MCF 10A (cell line): ENCODE measurements at regions not wholly inside any gene's neighbourhood (a gene's known extent, or its start where the extent isn't known, plus 50 kb on each side); places are given as distances from the start of the nearest gene placed in this dataset.

Source experiments
- BruUV-seq: library from RNA; stranded (reverse); fragments of 400-500 nt; replicated peaks from 2 replicates; lab custom pipeline; 2021; lab: Mats Ljungman, UMichigan
- CTCF ChIA-PET: fragments of 300-600 bp; sonication (Branson Sonifier 250); formaldehyde crosslinking; extraction: SDS; loops from one replicate; lab custom pipeline; 2021; ENCODE audit warnings: antibody characterized with exemption, inconsistent platforms; lab: Yijun Ruan, JAX
- POLR2A ChIA-PET: fragments of 300-600, 350-650 bp; sonication (Branson Sonifier 250); formaldehyde crosslinking; extraction: SDS; loops from one replicate; lab custom pipeline; 2020; ENCODE audit warnings: antibody characterized with exemption, inconsistent platforms; lab: Yijun Ruan, JAX
- DNase-seq: peaks from one replicate; pipeline ENCODE4 v3.0.0-alpha.2; 2018; ENCODE audit not compliant: unreplicated experiment
- H3K27ac Mint-ChIP-seq: one replicate; pipeline ENCODE4 v1.8.0; 2022; ENCODE audit warnings: mild to moderate bottlenecking, low read depth, mixed read lengths; ENCODE audit not compliant: unreplicated experiment
- H3K27me3 Mint-ChIP-seq: one replicate; pipeline ENCODE4 v1.8.0; 2022; ENCODE audit warnings: mixed read lengths; ENCODE audit not compliant: insufficient read depth, unreplicated experiment
- H3K36me3 Mint-ChIP-seq: one replicate; pipeline ENCODE4 v1.8.0; 2022; ENCODE audit warnings: mild to moderate bottlenecking, moderate library complexity, mixed read lengths; ENCODE audit not compliant: insufficient read depth, unreplicated experiment
- H3K4me1 Mint-ChIP-seq: one replicate; pipeline ENCODE4 v1.8.0; 2022; ENCODE audit warnings: mixed read lengths; ENCODE audit not compliant: insufficient read depth, unreplicated experiment
- H3K4me3 Mint-ChIP-seq: one replicate; pipeline ENCODE4 v1.8.0; 2022; ENCODE audit warnings: mild to moderate bottlenecking, moderate library complexity, mixed read lengths; ENCODE audit not compliant: unreplicated experiment
- H3K9me3 Mint-ChIP-seq: one replicate; pipeline ENCODE4 v1.8.0; 2022; ENCODE audit warnings: mixed read lengths; ENCODE audit not compliant: unreplicated experiment
- CTCF ChIP-seq: fragments of 200-600 bp; IDR thresholded peaks from one replicate; pipeline ENCODE4 v1.8.0; 2022; ENCODE audit warnings: antibody characterized with exemption, mild to moderate bottlenecking; ENCODE audit not compliant: unreplicated experiment
- intact Hi-C: fragments of 100-400 bp; cut with micrococcal nuclease; formaldehyde crosslinking; loops from 2 replicates; pipeline ENCODE4 v1.14.1; 2022

- ChIA-PET CTCF (no interaction called here), POLR2A (interaction anchor here (1.3 kb wide), 1 partner anchor 18 kb away, joined by 3 read pairs; no protein-coding TSS in a partner anchor)
- H3K4me3 Mint-ChIP-seq = no peak overlapping the region
- BruUV-seq = no TSS peak
- no peak for TF ChIP-seq CTCF
- no peaks in the 10 kb centered on the region for H3K36me3 Mint-ChIP-seq
- no peaks in the 10 kb centered on the region for H3K4me1 Mint-ChIP-seq
- no peak for DNase-seq
- H3K27ac Mint-ChIP-seq = no peak overlapping the region
- intact Hi-C loops = no loop called here
- peaks cover 23% of the 10 kb centered on the region for H3K27me3 Mint-ChIP-seq
- H3K9me3 Mint-ChIP-seq = no peaks in the 10 kb centered on the region
These were observed 288.6 kb downstream of the MYCN start for GRCh38 chr2:16228951-16229350.

- H3K27me3 Mint-ChIP-seq = peaks cover 23% of the 10 kb centered on the region
- BruUV-seq = no TSS peak
- no peak for TF ChIP-seq CTCF
- H3K27ac Mint-ChIP-seq = no peak overlapping the region
- H3K4me1 Mint-ChIP-seq = no peaks in the 10 kb centered on the region
- no peak overlapping the region for H3K4me3 Mint-ChIP-seq
- DNase-seq = no peak
- POLR2A ChIA-PET = no interaction called here
- no peaks in the 10 kb centered on the region for H3K9me3 Mint-ChIP-seq
- H3K36me3 Mint-ChIP-seq = no peaks in the 10 kb centered on the region
- intact Hi-C loops = no loop called here
- CTCF ChIA-PET = no interaction called here
These were observed 288.1 kb downstream of the MYCN start for GRCh38 chr2:16228471-16228870.

DNA sequence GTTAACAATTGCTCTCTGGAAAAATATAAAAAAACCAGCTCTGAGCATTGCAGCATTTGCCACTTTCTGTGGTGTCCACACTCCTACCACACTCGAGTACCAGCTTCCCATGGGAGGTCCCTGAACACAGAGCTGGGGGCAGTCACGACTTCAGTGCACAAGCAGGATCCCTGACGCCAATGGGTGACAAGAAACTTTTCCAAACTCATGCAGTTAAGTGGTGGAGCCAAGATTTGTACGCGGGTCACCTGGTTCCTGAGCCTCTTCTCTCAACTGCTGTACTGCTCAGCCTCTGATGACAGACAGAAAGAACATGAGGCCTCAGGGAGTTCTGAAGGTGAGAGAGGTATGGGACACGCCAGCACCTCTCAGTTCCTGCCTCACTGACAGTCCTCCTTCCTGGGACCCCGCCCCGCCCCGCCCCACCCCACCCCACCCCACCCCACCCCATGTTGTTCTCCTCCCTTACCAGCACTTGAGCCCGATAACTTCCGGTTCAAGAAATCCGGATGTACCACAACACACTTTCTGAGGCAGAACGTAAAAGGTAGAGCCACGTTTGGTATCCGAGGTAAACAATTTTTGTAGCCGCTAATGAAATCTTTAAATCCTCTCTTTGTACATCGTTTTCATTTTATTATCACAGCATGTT is 287.6 kb downstream of the MYCN start:
- POLR2A ChIA-PET = no interaction called here
- H3K4me1 Mint-ChIP-seq = no peaks in the 10 kb centered on the region
- H3K27ac Mint-ChIP-seq = no peak overlapping the region
- H3K9me3 Mint-ChIP-seq = no peaks in the 10 kb centered on the region
- no TSS peak for BruUV-seq
- H3K4me3 Mint-ChIP-seq = no peak overlapping the region
- peaks cover 23% of the 10 kb centered on the region for H3K27me3 Mint-ChIP-seq
- no peak for DNase-seq
- CTCF ChIA-PET = interaction anchor here (1.1 kb wide), 1 partner anchor 172 kb away, joined by 3 read pairs; no protein-coding TSS in a partner anchor
- intact Hi-C loops = no loop called here
- TF ChIP-seq CTCF = no peak
- H3K36me3 Mint-ChIP-seq = no peaks in the 10 kb centered on the region

- CTCF ChIA-PET = interaction anchor here (1.1 kb wide), 1 partner anchor 171 kb away, joined by 3 read pairs; no protein-coding TSS in a partner anchor
These were observed 286.8 kb downstream of the MYCN start for GRCh38 chr2:16226943-16227664.

More at GRCh38 chr2:16226943-16227664, 286.8 kb downstream of the MYCN start:
- POLR2A ChIA-PET = no interaction called here
- H3K27me3 Mint-ChIP-seq = peaks cover 23% of the 10 kb centered on the region
- DNase-seq = no peak
- BruUV-seq = no TSS peak
- no peak overlapping the region for H3K27ac Mint-ChIP-seq
- no peaks in the 10 kb centered on the region for H3K4me1 Mint-ChIP-seq
- no peak for TF ChIP-seq CTCF
- intact Hi-C loops = no loop called here
- H3K4me3 Mint-ChIP-seq = no peak overlapping the region
- H3K9me3 Mint-ChIP-seq = peaks cover 2% of the 10 kb centered on the region
- no peaks in the 10 kb centered on the region for H3K36me3 Mint-ChIP-seq
